Neural crest cell (in vitro differentiated cells): ENCODE measurements at regions not wholly inside any gene's neighbourhood (a gene's known extent, or its start where the extent isn't known, plus 50 kb on each side); places are given as distances from the start of the nearest gene placed in this dataset.
A peak's percentile ranks its signal among the peaks of the same experiment; 100 is the strongest.

Experiments
- DNase-seq: peaks from one replicate; pipeline ENCODE4 v3.0.0; 2021; ENCODE audit warnings: low read depth, mixed read lengths, low spot score
- H3K27ac Mint-ChIP-seq: one replicate; pipeline ENCODE4 v1.8.0; 2021; ENCODE audit warnings: mild to moderate bottlenecking, mixed read lengths; ENCODE audit not compliant: unreplicated experiment
- H3K27me3 Mint-ChIP-seq: 2 replicates; pipeline ENCODE4 v1.8.0; 2021; ENCODE audit warnings: low read depth, mild to moderate bottlenecking, mixed read lengths
- H3K36me3 Mint-ChIP-seq: 2 replicates; pipeline ENCODE4 v1.8.0; 2021; ENCODE audit warnings: low read depth, mild to moderate bottlenecking, mixed read lengths
- H3K4me1 Mint-ChIP-seq: 2 replicates; pipeline ENCODE4 v1.8.0; 2021; ENCODE audit warnings: mixed read lengths
- H3K4me3 Mint-ChIP-seq: one replicate; pipeline ENCODE4 v1.8.0; 2021; ENCODE audit warnings: mild to moderate bottlenecking, mixed read lengths
- H3K9me3 Mint-ChIP-seq: 2 replicates; pipeline ENCODE4 v1.8.0; 2021; ENCODE audit warnings: mixed read lengths
- CTCF ChIP-seq: fragments of 200-600 bp; sonication (generic); conservative IDR thresholded peaks from 2 replicates; pipeline ENCODE4 v1.5.0; 2021; ENCODE audit warnings: antibody characterized with exemption, mild to moderate bottlenecking

DNA sequence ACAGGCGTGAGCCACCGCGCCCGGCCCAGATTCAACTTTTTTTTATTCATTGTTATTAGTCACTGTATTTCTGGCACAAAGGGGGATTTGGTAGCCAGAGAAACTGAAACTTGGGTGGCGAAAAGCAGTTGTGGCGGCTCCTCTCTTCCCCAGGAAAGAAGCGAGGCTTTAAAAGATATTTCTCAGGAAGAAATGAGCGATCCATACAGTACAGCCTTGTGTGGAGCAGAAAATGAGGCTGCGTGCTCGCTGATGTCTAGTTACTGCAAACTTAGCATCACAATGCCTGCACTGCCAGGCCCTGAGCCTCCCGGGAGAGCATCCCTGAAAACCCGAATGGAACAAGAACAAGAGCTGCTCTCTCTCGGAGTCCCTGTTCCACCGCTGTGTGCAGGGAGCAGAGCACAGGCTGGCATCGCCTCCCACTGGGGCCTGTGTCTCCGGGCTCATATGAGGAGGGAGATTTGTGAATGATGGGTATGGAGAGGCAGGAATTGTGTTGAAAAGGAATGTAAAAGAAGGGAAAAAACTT is 234.0 kb downstream of the ZNF516 start:
- Mint-ChIP-seq H3K9me3 (no peaks in the 10 kb centered on the region), H3K27me3 (peaks cover 5% of the 10 kb centered on the region), H3K36me3 (no peaks in the 10 kb centered on the region), H3K4me1 (peaks cover 54% of the 10 kb centered on the region), H3K27ac (peak overlapping the region; percentile 48), H3K4me3 (peak overlapping the region; percentile 73)
- DNase-seq: no peak
- TF ChIP-seq CTCF: no peak

DNA sequence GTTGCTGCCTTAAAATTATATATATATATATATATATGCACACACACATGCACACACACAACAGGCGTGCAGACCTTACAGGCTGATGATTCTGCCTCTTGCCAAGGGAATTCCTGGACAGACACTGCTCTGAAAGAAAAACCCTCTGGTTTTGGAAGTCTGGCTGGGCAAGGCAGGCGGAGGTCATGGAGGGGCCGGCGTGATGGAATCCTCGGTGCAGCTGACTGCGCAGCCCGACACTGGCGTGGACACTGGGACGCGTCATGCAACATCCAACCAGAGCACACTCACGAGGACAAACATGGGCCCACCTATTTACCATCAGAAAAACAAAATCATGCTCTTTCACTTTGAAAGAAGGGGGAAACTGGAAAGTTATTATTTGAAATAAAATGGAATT is 235.3 kb downstream of the ZNF516 start:
- Mint-ChIP-seq H3K9me3 (no peaks in the 10 kb centered on the region), H3K4me3 (no peak overlapping the region), H3K27ac (peak overlapping the region; percentile 28), H3K4me1 (peaks cover 56% of the 10 kb centered on the region), H3K27me3 (peaks cover 5% of the 10 kb centered on the region), H3K36me3 (no peaks in the 10 kb centered on the region)
- no peak for DNase-seq
- no peak for TF ChIP-seq CTCF

DNA sequence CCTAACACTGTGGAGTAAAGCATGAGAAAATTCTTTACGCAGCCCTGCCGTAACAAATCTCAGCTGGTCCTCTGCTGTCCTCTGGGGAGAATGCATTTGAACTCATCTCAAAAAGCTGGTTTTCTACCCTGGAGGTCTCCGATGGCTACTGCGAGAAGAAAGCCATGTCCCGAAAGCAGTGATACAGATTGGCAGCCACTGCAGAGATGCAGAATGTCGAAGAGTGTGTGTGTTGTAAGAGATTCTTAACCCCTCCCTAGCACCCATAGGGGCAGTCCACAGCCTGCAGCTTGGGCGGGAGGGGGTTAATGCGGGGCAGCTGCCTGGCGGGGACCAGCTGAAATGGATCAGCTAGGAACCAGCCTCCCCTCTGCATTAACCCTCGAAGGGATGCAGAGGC is 235.9 kb downstream of the ZNF516 start:
- no peaks in the 10 kb centered on the region for H3K36me3 Mint-ChIP-seq
- H3K27ac Mint-ChIP-seq: no peak overlapping the region
- H3K4me1 Mint-ChIP-seq: peaks cover 49% of the 10 kb centered on the region
- peak; percentile 41 for TF ChIP-seq CTCF
- peaks cover 5% of the 10 kb centered on the region for H3K27me3 Mint-ChIP-seq
- no peak overlapping the region for H3K4me3 Mint-ChIP-seq
- no peak for DNase-seq
- H3K9me3 Mint-ChIP-seq: no peaks in the 10 kb centered on the region

GRCh38 chr18:76258209-76258608 is 236.8 kb downstream of the ZNF516 start:
- DNase-seq: no peak
- H3K27ac Mint-ChIP-seq: no peak overlapping the region
- no peaks in the 10 kb centered on the region for H3K36me3 Mint-ChIP-seq
- H3K27me3 Mint-ChIP-seq: peaks cover 5% of the 10 kb centered on the region
- no peak overlapping the region for H3K4me3 Mint-ChIP-seq
- H3K4me1 Mint-ChIP-seq: peaks cover 42% of the 10 kb centered on the region
- H3K9me3 Mint-ChIP-seq: no peaks in the 10 kb centered on the region
- no peak for TF ChIP-seq CTCF

DNA sequence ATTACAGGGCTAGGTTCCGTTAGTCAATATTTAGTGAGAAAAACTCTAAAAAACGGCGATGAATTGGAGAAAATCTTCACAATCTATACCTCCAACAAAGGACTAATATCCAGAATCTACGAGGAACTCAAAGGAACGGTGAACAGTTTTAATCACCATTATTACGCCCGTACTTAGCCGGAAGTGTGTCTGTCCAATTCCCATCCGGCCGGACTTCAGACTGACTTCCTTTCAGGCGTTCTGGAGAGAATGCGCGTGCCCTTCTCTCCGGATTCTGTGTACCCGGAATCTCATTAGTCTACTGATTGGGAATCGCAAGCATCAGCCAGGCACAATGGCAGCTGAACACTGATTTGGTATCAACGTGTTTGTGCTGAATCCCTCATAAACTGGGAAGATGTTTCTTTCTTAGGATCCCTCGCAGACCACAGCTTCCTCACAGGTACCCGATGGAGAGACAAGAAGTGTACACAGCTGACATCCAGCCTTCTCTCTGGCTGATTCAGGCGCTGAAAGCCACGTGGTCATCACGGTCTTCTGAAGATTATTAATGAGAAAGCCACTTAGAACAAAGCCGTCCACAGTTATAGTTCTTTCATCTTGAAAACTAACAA is 239.9 kb downstream of the ZNF516 start:
- H3K36me3 Mint-ChIP-seq: no peaks in the 10 kb centered on the region
- H3K9me3 Mint-ChIP-seq: no peaks in the 10 kb centered on the region
- TF ChIP-seq CTCF: no peak
- DNase-seq: no peak
- no peaks in the 10 kb centered on the region for H3K27me3 Mint-ChIP-seq
- no peak overlapping the region for H3K4me3 Mint-ChIP-seq
- peaks cover 19% of the 10 kb centered on the region for H3K4me1 Mint-ChIP-seq
- no peak overlapping the region for H3K27ac Mint-ChIP-seq
